Tibial nerve (tissue), 4 donors: ENCODE measurements at regions not wholly inside any gene's neighbourhood (a gene's known extent, or its start where the extent isn't known, plus 50 kb on each side); places are given as distances from the start of the nearest gene placed in this dataset.

ENCODE experiments used
- DNase-seq, 2 donors: peaks; one replicate each; pipeline ENCODE4 v3.0.0-alpha.2; 2019; ENCODE audit warnings: low spot score in 2 of 2
- H3K27ac ChIP-seq, 4 donors: fragments of 200-600 bp; sonication (generic) in 3 of 4; one replicate each; pipeline ENCODE4 v1.5.1; 2017 to 2019; ENCODE audit warnings: mild to moderate bottlenecking in 1 of 4
- H3K27me3 ChIP-seq, 2 donors: fragments of 200-600 bp; sonication (generic) in 1 of 2; one replicate each; pipeline versions ENCODE4 v1.5.1 to v1.6.0; 2017 to 2019
- H3K36me3 ChIP-seq, 3 donors: fragments of 200-600 bp; sonication (generic); one replicate each; pipeline ENCODE4 v1.5.1; 2018 to 2019
- H3K4me1 ChIP-seq, 4 donors: fragments of 200-600 bp; sonication (generic) in 3 of 4; one replicate each; pipeline ENCODE4 v1.5.1; 2017 to 2019
- H3K4me3 ChIP-seq, 4 donors: fragments of 200-600 bp; sonication (generic) in 3 of 4; one replicate each; pipeline ENCODE4 v1.5.1; 2017 to 2019; ENCODE audit warnings: mild to moderate bottlenecking in 1 of 4, moderate library complexity in 1 of 4
- H3K9me3 ChIP-seq, 4 donors: fragments of 200-600 bp; sonication (generic) in 3 of 4; one replicate each; pipeline ENCODE4 v1.5.1; 2017 to 2019
- CTCF ChIP-seq, 5 experiments: fragments of 200-600 bp in 3 of 5; fragments of 450-650 bp in 2 of 5; sonication (generic) in 3 of 5; IDR thresholded peaks; one replicate each; pipeline ENCODE4 v1.5.1; 2016 to 2019; ENCODE audit warnings: antibody characterized with exemption in 5 of 5, mild to moderate bottlenecking in 3 of 5, moderate library complexity in 2 of 5
- EP300 ChIP-seq, 2 donors: sonication (generic); formaldehyde crosslinking; IDR thresholded peaks; one replicate each; pipeline ENCODE4 v1.6.1; 2017; ENCODE audit warnings: antibody characterized with exemption in 2 of 2, mild to moderate bottlenecking in 1 of 2
- POLR2A ChIP-seq, 2 donors: fragments of 450-650 bp; IDR thresholded peaks; one replicate each; pipeline ENCODE4 v1.6.1; 2017; ENCODE audit warnings: antibody characterized with exemption in 2 of 2, mild to moderate bottlenecking in 2 of 2, moderate library complexity in 2 of 2
- WGBS, 2 donors: methylation state at CpG; one replicate each; pipeline ENCODE4 v1.1.5; 2018; 5-methylcytosine and 5-hydroxymethylcytosine counted together

DNA sequence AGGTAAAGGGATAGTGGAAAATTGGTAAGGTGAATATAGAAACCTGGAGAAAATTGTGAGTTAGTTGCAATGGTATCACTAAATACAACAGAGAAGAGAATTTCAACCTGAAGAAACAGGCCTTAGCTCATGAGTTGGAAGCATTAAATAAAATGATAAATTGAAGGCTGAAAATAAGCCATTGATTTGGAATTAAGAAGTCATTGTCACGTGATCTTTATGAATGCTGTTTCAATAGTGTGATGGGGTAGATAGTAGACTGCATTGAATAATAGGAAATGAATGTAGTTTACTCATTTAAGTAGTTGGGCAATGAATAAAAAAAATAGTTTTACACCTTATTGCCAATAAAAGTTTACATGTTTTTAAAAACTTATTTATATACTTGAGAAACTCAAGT, 88.5 kb upstream of the ADGRB3 start:
- H3K4me1 ChIP-seq = no peaks in the 10 kb centered on the region
- no peaks in the 10 kb centered on the region for H3K27me3 ChIP-seq
- no peaks in the 10 kb centered on the region for H3K36me3 ChIP-seq
- no peak overlapping the region for H3K27ac ChIP-seq
- WGBS, 2 donors = 72 to 78% methylated on average over 1 of the region's 1 CpG
- H3K4me3 ChIP-seq = no peak overlapping the region
- H3K9me3 ChIP-seq = no peaks in the 10 kb centered on the region
- TF ChIP-seq EP300 (IDR thresholded peaks at IDR 0.05) (no peak), CTCF (IDR thresholded peaks at IDR 0.05) (no peak), POLR2A (IDR thresholded peaks at IDR 0.05) (no peak)
- no peak for DNase-seq

- WGBS, 2 donors = 54 to 65% methylated on average over 3 of the region's 3 CpGs
- Histone ChIP-seq H3K27me3 (no peaks in the 10 kb centered on the region), H3K4me3 (no peak overlapping the region), H3K4me1 (no peaks in the 10 kb centered on the region), H3K36me3 (no peaks in the 10 kb centered on the region), H3K9me3 (no peaks in the 10 kb centered on the region), H3K27ac (no peak overlapping the region)
- DNase-seq = no peak
- no peak for TF ChIP-seq CTCF (IDR thresholded peaks at IDR 0.05)
- no peak for TF ChIP-seq POLR2A (IDR thresholded peaks at IDR 0.05)
- TF ChIP-seq EP300 (IDR thresholded peaks at IDR 0.05) = no peak
These were observed 90.6 kb upstream of the ADGRB3 start for GRCh38 chr6:68544450-68544849.

GRCh38 chr6:68533339-68533795, 101.7 kb upstream of the ADGRB3 start:
- no peak overlapping the region for H3K27ac ChIP-seq
- no peak for DNase-seq
- H3K4me1 ChIP-seq = no peaks in the 10 kb centered on the region
- no peaks in the 10 kb centered on the region for H3K36me3 ChIP-seq
- 91 to 94% methylated on average over 9 to 14 of the region's 21 CpGs for WGBS, 2 donors
- no peaks in the 10 kb centered on the region for H3K27me3 ChIP-seq
- H3K9me3 ChIP-seq = no peaks in the 10 kb centered on the region
- TF ChIP-seq CTCF (IDR thresholded peaks at IDR 0.05) = no peak
- no peak for TF ChIP-seq EP300 (IDR thresholded peaks at IDR 0.05)
- TF ChIP-seq POLR2A (IDR thresholded peaks at IDR 0.05) = no peak
- no peak overlapping the region for H3K4me3 ChIP-seq

- no peak overlapping the region for H3K27ac ChIP-seq
- WGBS, 2 donors = 87 to 96% methylated on average over 4 of the region's 4 CpGs
- no peaks in the 10 kb centered on the region for H3K36me3 ChIP-seq
- H3K27me3 ChIP-seq = no peaks in the 10 kb centered on the region
- H3K4me1 ChIP-seq = no peaks in the 10 kb centered on the region
- TF ChIP-seq POLR2A (IDR thresholded peaks at IDR 0.05) = no peak
- TF ChIP-seq CTCF (IDR thresholded peaks at IDR 0.05) = no peak
- no peak for TF ChIP-seq EP300 (IDR thresholded peaks at IDR 0.05)
- H3K9me3 ChIP-seq = peaks cover 0 to 8% (median 0%) of the 10 kb centered on the region in 4 donors
- no peak overlapping the region for H3K4me3 ChIP-seq
- no peak for DNase-seq
These were observed 107.4 kb upstream of the ADGRB3 start for GRCh38 chr6:68527691-68528090.

GRCh38 chr6:68506911-68507310, 128.2 kb upstream of the ADGRB3 start:
- Histone ChIP-seq H3K9me3 (no peaks in the 10 kb centered on the region), H3K27ac (no peak overlapping the region), H3K36me3 (no peaks in the 10 kb centered on the region), H3K4me3 (no peak overlapping the region), H3K4me1 (no peaks in the 10 kb centered on the region), H3K27me3 (no peaks in the 10 kb centered on the region)
- 85 to 89% methylated on average over 6 of the region's 6 CpGs for WGBS, 2 donors
- DNase-seq = no peak
- TF ChIP-seq CTCF (IDR thresholded peaks at IDR 0.05) (no peak), EP300 (IDR thresholded peaks at IDR 0.05) (no peak), POLR2A (IDR thresholded peaks at IDR 0.05) (no peak)
